ENCODE measurements at regions not wholly inside any gene's neighbourhood (a gene's known extent, or its start where the extent isn't known, plus 50 kb on each side); places are given as distances from the start of the nearest gene placed in this dataset.

DNA sequence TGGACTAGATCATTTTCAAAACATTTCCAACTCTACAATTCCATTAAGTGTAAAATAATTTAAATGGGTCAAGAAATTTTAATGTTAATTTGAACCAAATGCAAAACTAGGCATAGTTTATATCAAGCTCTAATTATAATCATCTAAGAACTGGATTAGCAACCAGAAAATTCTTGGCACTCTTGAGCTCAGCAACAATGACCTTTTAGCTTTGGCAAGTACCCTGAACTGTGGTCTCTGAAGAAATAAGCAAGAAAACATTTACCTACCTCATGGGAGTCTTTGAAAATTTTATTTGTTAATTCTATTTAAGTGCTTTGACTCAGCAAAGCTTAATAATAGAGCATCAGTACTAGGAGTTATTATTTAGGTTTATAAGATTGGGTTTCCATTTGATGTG lies 313.2 kb downstream of the SATB2 start:
- TF ChIP-seq FOXP1 (CRISPR knock-in tag; IDR thresholded peaks at IDR 0.05; ENCODE audit: borderline replicate concordance) (no peak), TEAD4 (CRISPR knock-in tag; IDR thresholded peaks at IDR 0.05) (no peak), TP53 (CRISPR knock-in tag; IDR thresholded peaks at IDR 0.05) (no peak), FOXJ3 (CRISPR knock-in tag; IDR thresholded peaks at IDR 0.05; ENCODE audit: borderline replicate concordance) (no peak), ZNF423 (CRISPR knock-in tag; IDR thresholded peaks at IDR 0.05) (no peak)
- TF ChIP-seq, protein P1, sequence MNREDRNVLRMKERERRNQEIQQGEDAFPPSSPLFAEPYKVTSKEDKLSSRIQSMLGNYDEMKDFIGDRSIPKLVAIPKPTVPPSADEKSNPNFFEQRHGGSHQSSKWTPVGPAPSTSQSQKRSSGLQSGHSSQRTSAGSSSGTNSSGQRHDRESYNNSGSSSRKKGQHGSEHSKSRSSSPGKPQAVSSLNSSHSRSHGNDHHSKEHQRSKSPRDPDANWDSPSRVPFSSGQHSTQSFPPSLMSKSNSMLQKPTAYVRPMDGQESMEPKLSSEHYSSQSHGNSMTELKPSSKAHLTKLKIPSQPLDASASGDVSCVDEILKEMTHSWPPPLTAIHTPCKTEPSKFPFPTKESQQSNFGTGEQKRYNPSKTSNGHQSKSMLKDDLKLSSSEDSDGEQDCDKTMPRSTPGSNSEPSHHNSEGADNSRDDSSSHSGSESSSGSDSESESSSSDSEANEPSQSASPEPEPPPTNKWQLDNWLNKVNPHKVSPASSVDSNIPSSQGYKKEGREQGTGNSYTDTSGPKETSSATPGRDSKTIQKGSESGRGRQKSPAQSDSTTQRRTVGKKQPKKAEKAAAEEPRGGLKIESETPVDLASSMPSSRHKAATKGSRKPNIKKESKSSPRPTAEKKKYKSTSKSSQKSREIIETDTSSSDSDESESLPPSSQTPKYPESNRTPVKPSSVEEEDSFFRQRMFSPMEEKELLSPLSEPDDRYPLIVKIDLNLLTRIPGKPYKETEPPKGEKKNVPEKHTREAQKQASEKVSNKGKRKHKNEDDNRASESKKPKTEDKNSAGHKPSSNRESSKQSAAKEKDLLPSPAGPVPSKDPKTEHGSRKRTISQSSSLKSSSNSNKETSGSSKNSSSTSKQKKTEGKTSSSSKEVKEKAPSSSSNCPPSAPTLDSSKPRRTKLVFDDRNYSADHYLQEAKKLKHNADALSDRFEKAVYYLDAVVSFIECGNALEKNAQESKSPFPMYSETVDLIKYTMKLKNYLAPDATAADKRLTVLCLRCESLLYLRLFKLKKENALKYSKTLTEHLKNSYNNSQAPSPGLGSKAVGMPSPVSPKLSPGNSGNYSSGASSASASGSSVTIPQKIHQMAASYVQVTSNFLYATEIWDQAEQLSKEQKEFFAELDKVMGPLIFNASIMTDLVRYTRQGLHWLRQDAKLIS (CRISPR knock-in tag; IDR thresholded peaks at IDR 0.05; ENCODE audit: borderline replicate concordance), result no peak
- TF ChIP-seq, protein P2, sequence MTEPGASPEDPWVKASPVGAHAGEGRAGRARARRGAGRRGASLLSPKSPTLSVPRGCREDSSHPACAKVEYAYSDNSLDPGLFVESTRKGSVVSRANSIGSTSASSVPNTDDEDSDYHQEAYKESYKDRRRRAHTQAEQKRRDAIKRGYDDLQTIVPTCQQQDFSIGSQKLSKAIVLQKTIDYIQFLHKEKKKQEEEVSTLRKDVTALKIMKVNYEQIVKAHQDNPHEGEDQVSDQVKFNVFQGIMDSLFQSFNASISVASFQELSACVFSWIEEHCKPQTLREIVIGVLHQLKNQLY (CRISPR knock-in tag; IDR thresholded peaks at IDR 0.05), result no peak
- TF ChIP-seq, protein P3, sequence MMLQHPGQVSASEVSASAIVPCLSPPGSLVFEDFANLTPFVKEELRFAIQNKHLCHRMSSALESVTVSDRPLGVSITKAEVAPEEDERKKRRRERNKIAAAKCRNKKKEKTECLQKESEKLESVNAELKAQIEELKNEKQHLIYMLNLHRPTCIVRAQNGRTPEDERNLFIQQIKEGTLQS (CRISPR knock-in tag; conservative IDR thresholded peaks at IDR 0.05), result no peak
- TF ChIP-seq, protein P4, sequence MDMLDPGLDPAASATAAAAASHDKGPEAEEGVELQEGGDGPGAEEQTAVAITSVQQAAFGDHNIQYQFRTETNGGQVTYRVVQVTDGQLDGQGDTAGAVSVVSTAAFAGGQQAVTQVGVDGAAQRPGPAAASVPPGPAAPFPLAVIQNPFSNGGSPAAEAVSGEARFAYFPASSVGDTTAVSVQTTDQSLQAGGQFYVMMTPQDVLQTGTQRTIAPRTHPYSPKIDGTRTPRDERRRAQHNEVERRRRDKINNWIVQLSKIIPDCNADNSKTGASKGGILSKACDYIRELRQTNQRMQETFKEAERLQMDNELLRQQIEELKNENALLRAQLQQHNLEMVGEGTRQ (CRISPR knock-in tag; IDR thresholded peaks at IDR 0.05), result no peak
- TF ChIP-seq, protein P5, sequence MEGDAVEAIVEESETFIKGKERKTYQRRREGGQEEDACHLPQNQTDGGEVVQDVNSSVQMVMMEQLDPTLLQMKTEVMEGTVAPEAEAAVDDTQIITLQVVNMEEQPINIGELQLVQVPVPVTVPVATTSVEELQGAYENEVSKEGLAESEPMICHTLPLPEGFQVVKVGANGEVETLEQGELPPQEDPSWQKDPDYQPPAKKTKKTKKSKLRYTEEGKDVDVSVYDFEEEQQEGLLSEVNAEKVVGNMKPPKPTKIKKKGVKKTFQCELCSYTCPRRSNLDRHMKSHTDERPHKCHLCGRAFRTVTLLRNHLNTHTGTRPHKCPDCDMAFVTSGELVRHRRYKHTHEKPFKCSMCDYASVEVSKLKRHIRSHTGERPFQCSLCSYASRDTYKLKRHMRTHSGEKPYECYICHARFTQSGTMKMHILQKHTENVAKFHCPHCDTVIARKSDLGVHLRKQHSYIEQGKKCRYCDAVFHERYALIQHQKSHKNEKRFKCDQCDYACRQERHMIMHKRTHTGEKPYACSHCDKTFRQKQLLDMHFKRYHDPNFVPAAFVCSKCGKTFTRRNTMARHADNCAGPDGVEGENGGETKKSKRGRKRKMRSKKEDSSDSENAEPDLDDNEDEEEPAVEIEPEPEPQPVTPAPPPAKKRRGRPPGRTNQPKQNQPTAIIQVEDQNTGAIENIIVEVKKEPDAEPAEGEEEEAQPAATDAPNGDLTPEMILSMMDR (IDR thresholded peaks at IDR 0.05), result no peak

All from WTC11 (cell line).